ENCODE measurements at regions not wholly inside any gene's neighbourhood (a gene's known extent, or its start where the extent isn't known, plus 50 kb on each side); places are given as distances from the start of the nearest gene placed in this dataset.
"Not testable (repeated sequence)": the region's sequence is repeated elsewhere in the genome, so short reads cannot be mapped to it uniquely, and the experiment has no call there.

- no peak for DNase-seq (ENCODE audit: low read depth)
These were observed 1495.5 kb upstream of the ADGRL3 start for GRCh38 chr4:59704616-59705015.

- no peak for DNase-seq (ENCODE audit: low read depth)
These were observed 1487.7 kb upstream of the ADGRL3 start for GRCh38 chr4:59712470-59712869.

- not testable (repeated sequence) for DNase-seq (ENCODE audit: low read depth)
These were observed 1475.8 kb upstream of the ADGRL3 start for GRCh38 chr4:59724286-59724685.

- DNase-seq (ENCODE audit: low read depth): no peak
These were observed 1472.4 kb upstream of the ADGRL3 start for GRCh38 chr4:59727745-59728144.

GRCh38 chr4:59728496-59728895 is 1471.6 kb upstream of the ADGRL3 start:
- DNase-seq (ENCODE audit: low read depth): no peak

- no peak for DNase-seq (ENCODE audit: low read depth)
These were observed 1470.8 kb upstream of the ADGRL3 start for GRCh38 chr4:59729321-59729720.

GRCh38 chr4:59748433-59748832 is 1451.7 kb upstream of the ADGRL3 start:
- no peak for DNase-seq (ENCODE audit: low read depth)

- no peak for DNase-seq (ENCODE audit: low read depth)
These were observed 1440.9 kb upstream of the ADGRL3 start for GRCh38 chr4:59759082-59759825.

- DNase-seq (ENCODE audit: low read depth): no peak
These were observed 1437.8 kb upstream of the ADGRL3 start for GRCh38 chr4:59762344-59762743.

- no peak for DNase-seq (ENCODE audit: low read depth)
These were observed 1429.4 kb upstream of the ADGRL3 start for GRCh38 chr4:59770601-59771264.

GRCh38 chr4:59772641-59773139 is 1427.4 kb upstream of the ADGRL3 start:
- no peak for DNase-seq (ENCODE audit: low read depth)

- DNase-seq (ENCODE audit: low read depth): not testable (repeated sequence)
These were observed 1419.9 kb upstream of the ADGRL3 start for GRCh38 chr4:59780271-59780670.

GRCh38 chr4:59805176-59805575 is 1395.0 kb upstream of the ADGRL3 start:
- DNase-seq (ENCODE audit: low read depth): no peak

- DNase-seq (ENCODE audit: low read depth): no peak
These were observed 1385.6 kb upstream of the ADGRL3 start for GRCh38 chr4:59814402-59815010.

GRCh38 chr4:59818656-59819055 is 1381.5 kb upstream of the ADGRL3 start:
- DNase-seq (ENCODE audit: low read depth): no peak

GRCh38 chr4:59823311-59823710 is 1376.8 kb upstream of the ADGRL3 start:
- DNase-seq (ENCODE audit: low read depth): no peak

GRCh38 chr4:59825104-59825503 is 1375.0 kb upstream of the ADGRL3 start:
- no peak for DNase-seq (ENCODE audit: low read depth)

GRCh38 chr4:59831746-59832145 is 1368.4 kb upstream of the ADGRL3 start:
- no peak for DNase-seq (ENCODE audit: low read depth)

- no peak for DNase-seq (ENCODE audit: low read depth)
These were observed 1365.2 kb upstream of the ADGRL3 start for GRCh38 chr4:59834943-59835342.

- no peak for DNase-seq (ENCODE audit: low read depth)
These were observed 1362.4 kb upstream of the ADGRL3 start for GRCh38 chr4:59837751-59838150.

- DNase-seq (ENCODE audit: low read depth): no peak
These were observed 1361.9 kb upstream of the ADGRL3 start for GRCh38 chr4:59838236-59838635.

GRCh38 chr4:59841698-59842097 is 1358.4 kb upstream of the ADGRL3 start:
- no peak for DNase-seq (ENCODE audit: low read depth)

- no peak for DNase-seq (ENCODE audit: low read depth)
These were observed 1351.7 kb upstream of the ADGRL3 start for GRCh38 chr4:59848457-59848856.
